HL-60 (cell line): ENCODE measurements at regions not wholly inside any gene's neighbourhood (a gene's known extent, or its start where the extent isn't known, plus 50 kb on each side); places are given as distances from the start of the nearest gene placed in this dataset.

Source experiments
- GABPA ChIP-seq: IDR thresholded peaks from 2 replicates; pipeline ENCODE4 v1.6.1; 2012; ENCODE audit warnings: low read depth
- POLR2AphosphoS5 ChIP-seq: IDR thresholded peaks from 2 replicates; pipeline ENCODE4 v1.6.1; 2012; ENCODE audit warnings: low read depth
- SPI1 ChIP-seq: IDR thresholded peaks from 2 replicates; pipeline ENCODE4 v1.6.1; 2012; ENCODE audit warnings: low read depth, mild to moderate bottlenecking, borderline replicate concordance
- TF ChIP-seq, protein P1 (sequence below): IDR thresholded peaks from one replicate; pipeline ENCODE4 v1.5.1; 2011; ENCODE audit warnings: low read length, control low read depth, inconsistent platforms; ENCODE audit not compliant: insufficient read depth
- TF ChIP-seq, protein P2 (sequence below): IDR thresholded peaks from 2 replicates; pipeline ENCODE4 v1.6.1; 2012; ENCODE audit warnings: low read depth; ENCODE audit not compliant: insufficient replicate concordance

DNA sequence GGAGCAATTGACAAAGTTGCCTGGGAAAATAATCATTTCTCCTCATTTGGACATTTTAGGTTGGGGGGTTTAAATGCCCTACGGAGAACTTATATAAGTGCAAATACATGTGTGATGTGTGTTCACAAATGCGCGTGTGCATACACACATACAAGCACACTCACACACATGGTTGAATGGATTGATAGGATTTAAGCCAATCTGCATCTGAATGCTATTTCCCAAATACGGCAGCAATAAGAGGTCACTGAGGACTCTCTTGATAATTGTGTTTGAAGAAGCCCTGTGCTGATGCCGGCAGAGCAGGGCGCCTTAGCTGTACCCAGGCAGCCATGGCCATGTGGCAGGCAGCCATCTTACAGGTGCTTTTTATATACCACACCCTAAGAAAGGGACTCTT lies 165.3 kb upstream of the LEF1 start:
- TF ChIP-seq, protein P1, sequence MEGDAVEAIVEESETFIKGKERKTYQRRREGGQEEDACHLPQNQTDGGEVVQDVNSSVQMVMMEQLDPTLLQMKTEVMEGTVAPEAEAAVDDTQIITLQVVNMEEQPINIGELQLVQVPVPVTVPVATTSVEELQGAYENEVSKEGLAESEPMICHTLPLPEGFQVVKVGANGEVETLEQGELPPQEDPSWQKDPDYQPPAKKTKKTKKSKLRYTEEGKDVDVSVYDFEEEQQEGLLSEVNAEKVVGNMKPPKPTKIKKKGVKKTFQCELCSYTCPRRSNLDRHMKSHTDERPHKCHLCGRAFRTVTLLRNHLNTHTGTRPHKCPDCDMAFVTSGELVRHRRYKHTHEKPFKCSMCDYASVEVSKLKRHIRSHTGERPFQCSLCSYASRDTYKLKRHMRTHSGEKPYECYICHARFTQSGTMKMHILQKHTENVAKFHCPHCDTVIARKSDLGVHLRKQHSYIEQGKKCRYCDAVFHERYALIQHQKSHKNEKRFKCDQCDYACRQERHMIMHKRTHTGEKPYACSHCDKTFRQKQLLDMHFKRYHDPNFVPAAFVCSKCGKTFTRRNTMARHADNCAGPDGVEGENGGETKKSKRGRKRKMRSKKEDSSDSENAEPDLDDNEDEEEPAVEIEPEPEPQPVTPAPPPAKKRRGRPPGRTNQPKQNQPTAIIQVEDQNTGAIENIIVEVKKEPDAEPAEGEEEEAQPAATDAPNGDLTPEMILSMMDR: no peak
- TF ChIP-seq POLR2AphosphoS5: no peak
- no peak for TF ChIP-seq GABPA
- TF ChIP-seq SPI1: no peak
- TF ChIP-seq, protein P2, sequence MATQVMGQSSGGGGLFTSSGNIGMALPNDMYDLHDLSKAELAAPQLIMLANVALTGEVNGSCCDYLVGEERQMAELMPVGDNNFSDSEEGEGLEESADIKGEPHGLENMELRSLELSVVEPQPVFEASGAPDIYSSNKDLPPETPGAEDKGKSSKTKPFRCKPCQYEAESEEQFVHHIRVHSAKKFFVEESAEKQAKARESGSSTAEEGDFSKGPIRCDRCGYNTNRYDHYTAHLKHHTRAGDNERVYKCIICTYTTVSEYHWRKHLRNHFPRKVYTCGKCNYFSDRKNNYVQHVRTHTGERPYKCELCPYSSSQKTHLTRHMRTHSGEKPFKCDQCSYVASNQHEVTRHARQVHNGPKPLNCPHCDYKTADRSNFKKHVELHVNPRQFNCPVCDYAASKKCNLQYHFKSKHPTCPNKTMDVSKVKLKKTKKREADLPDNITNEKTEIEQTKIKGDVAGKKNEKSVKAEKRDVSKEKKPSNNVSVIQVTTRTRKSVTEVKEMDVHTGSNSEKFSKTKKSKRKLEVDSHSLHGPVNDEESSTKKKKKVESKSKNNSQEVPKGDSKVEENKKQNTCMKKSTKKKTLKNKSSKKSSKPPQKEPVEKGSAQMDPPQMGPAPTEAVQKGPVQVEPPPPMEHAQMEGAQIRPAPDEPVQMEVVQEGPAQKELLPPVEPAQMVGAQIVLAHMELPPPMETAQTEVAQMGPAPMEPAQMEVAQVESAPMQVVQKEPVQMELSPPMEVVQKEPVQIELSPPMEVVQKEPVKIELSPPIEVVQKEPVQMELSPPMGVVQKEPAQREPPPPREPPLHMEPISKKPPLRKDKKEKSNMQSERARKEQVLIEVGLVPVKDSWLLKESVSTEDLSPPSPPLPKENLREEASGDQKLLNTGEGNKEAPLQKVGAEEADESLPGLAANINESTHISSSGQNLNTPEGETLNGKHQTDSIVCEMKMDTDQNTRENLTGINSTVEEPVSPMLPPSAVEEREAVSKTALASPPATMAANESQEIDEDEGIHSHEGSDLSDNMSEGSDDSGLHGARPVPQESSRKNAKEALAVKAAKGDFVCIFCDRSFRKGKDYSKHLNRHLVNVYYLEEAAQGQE: no peak
